ENCODE measurements at regions not wholly inside any gene's neighbourhood (a gene's known extent, or its start where the extent isn't known, plus 50 kb on each side); places are given as distances from the start of the nearest gene placed in this dataset.

DNA sequence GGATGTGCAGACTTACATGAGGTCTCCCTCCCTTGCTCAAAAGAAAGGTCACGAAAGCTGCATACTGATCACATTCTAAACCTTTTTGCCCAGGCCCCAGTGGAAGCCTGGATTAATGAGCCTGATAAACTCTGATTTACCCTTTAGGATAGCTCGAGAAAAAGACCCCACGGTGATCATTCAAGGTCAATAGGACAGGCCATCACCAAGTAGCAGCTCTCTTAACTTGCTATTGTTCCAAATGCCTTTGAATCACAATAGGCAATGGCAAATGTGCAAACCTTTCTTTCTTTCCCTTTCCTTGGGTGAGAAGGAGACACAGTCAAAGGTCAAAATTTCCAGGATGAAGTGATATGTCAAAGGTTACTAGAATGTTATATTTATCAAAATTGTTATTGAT is 327.3 kb downstream of the HDGFL1 start:
- Histone ChIP-seq H3K4me3 (replicated peaks in 1 of 3; ENCODE audit: insufficient read depth in 1 of 3, low read depth in 1 of 3, low read length in 3 of 3) (no peak overlapping the region), H3K4me2 (ENCODE audit: insufficient read depth, low read length) (no peak overlapping the region), H3K4me1 (ENCODE audit: control insufficient read depth, extremely low read depth, insufficient read depth, low read length) (peaks cover 15% of the 10 kb centered on the region), H3K9me3 (replicated peaks; ENCODE audit: control insufficient read depth, insufficient read depth, low read length) (no peaks in the 10 kb centered on the region), H3K27ac (ENCODE audit: insufficient read depth, low read depth, low read length) (no peak overlapping the region), H4K20me1 (replicated peaks; ENCODE audit: control insufficient read depth, extremely low read depth, insufficient read depth, low read length) (no peaks in the 10 kb centered on the region), H3K9me1 (replicated peaks; ENCODE audit: control insufficient read depth, extremely low read depth, insufficient read depth, low read length) (no peaks in the 10 kb centered on the region), H3K9ac (replicated peaks; ENCODE audit: extremely low read depth, insufficient read depth, low read length) (no peak overlapping the region), H3K79me2 (ENCODE audit: control insufficient read depth, insufficient read depth, low read length) (no peaks in the 10 kb centered on the region), H3K36me3 (ENCODE audit: control insufficient read depth in 2 of 2, extremely low read depth in 1 of 2, insufficient read depth in 2 of 2, low read length in 2 of 2) (no peaks in the 10 kb centered on the region), H3K27me3 (ENCODE audit: control insufficient read depth in 2 of 2, insufficient read depth in 2 of 2, low read length in 2 of 2) (no peaks in the 10 kb centered on the region), H2AFZ (ENCODE audit: low read depth, low read length) (peak overlapping the region; percentile 38)
- TF ChIP-seq EZH2 (IDR thresholded peaks at IDR 0.05; ENCODE audit: borderline replicate concordance, low read depth, low read length, severe bottlenecking) = no peak
- POLR2A ChIA-PET = no interaction called here
- intact Hi-C loops (cut with micrococcal nuclease) = no loop called here
- no TSS peak for BruUV-seq (replicated peaks)
- FAIRE-seq (no peak), DNase-seq (ENCODE audit: low read depth, low spot score) (no peak)
- CTCF ChIA-PET = interaction anchor here (2.2 kb wide), 1 partner anchor 10 kb away, joined by 7 read pairs; no protein-coding TSS in a partner anchor
- dilution Hi-C loops (cut with MboI; ENCODE audit: extremely low pct_ligation_motif_present, low sequenced_read_pairs) = no loop called here

DNA sequence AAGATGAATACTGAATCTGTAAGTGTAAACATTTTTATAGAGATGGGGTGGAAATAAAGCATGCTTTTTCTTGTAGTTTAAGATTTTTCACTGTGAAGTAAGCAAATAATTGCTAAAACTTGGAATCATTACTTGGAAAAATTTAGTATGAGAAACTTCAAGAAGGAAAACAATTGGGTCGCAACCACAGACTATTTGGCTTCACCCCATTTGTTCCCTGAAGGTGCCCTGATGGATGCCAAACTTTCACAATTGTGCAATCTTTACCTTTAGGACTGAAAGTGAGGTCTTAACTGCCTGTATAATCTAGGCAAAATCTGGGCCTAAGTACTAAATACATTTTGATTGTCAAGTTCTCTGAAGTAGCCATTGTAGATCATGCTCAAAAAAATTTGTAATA is 330.1 kb downstream of the HDGFL1 start:
- no peak for FAIRE-seq

More for the DNA sequence above, 330.1 kb downstream of the HDGFL1 start:
- no peak overlapping the region for H3K4me2 ChIP-seq (ENCODE audit: insufficient read depth, low read length)
- H3K27me3 ChIP-seq (ENCODE audit: control insufficient read depth in 2 of 2, insufficient read depth in 2 of 2, low read length in 2 of 2) = no peaks in the 10 kb centered on the region
- H3K27ac ChIP-seq (ENCODE audit: insufficient read depth, low read depth, low read length) = no peak overlapping the region
- H2AFZ ChIP-seq (ENCODE audit: low read depth, low read length) = no peak overlapping the region
- DNase-seq (ENCODE audit: low read depth, low spot score) = no peak
- no peak overlapping the region for H3K9ac ChIP-seq (replicated peaks; ENCODE audit: extremely low read depth, insufficient read depth, low read length)
- TF ChIP-seq GATA2 (IDR thresholded peaks at IDR 0.05; ENCODE audit: insufficient read depth, insufficient read length, low read depth, low read length) = no peak
- TF ChIP-seq, protein P1, sequence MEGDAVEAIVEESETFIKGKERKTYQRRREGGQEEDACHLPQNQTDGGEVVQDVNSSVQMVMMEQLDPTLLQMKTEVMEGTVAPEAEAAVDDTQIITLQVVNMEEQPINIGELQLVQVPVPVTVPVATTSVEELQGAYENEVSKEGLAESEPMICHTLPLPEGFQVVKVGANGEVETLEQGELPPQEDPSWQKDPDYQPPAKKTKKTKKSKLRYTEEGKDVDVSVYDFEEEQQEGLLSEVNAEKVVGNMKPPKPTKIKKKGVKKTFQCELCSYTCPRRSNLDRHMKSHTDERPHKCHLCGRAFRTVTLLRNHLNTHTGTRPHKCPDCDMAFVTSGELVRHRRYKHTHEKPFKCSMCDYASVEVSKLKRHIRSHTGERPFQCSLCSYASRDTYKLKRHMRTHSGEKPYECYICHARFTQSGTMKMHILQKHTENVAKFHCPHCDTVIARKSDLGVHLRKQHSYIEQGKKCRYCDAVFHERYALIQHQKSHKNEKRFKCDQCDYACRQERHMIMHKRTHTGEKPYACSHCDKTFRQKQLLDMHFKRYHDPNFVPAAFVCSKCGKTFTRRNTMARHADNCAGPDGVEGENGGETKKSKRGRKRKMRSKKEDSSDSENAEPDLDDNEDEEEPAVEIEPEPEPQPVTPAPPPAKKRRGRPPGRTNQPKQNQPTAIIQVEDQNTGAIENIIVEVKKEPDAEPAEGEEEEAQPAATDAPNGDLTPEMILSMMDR (IDR thresholded peaks at IDR 0.05; ENCODE audit: extremely low read depth in 1 of 2, insufficient read depth in 1 of 2, low read depth in 1 of 2, low read length in 2 of 2) = no peak
- TF ChIP-seq, protein P2, sequence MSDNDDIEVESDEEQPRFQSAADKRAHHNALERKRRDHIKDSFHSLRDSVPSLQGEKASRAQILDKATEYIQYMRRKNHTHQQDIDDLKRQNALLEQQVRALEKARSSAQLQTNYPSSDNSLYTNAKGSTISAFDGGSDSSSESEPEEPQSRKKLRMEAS (IDR thresholded peaks at IDR 0.05; ENCODE audit: insufficient read depth, insufficient read length) = no peak
- TF ChIP-seq POLR2A (IDR thresholded peaks at IDR 0.05; ENCODE audit: low read depth, low read length) = no peak
- no peak for TF ChIP-seq EZH2 (IDR thresholded peaks at IDR 0.05; ENCODE audit: borderline replicate concordance, low read depth, low read length, severe bottlenecking)
- no peak for TF ChIP-seq MYC (IDR thresholded peaks at IDR 0.05; ENCODE audit: low read depth, low read length)
- no peak for TF ChIP-seq JUN (IDR thresholded peaks at IDR 0.05; ENCODE audit: borderline replicate concordance, insufficient read depth, insufficient read length, low read depth)
- TF ChIP-seq POLR2AphosphoS5 (IDR thresholded peaks at IDR 0.05; ENCODE audit: insufficient read depth, low read depth, low read length) = no peak
- no peak for TF ChIP-seq FOS (IDR thresholded peaks at IDR 0.05; ENCODE audit: borderline replicate concordance, insufficient read depth, low read length)
- intact Hi-C loops (cut with micrococcal nuclease) = no loop called here
- ChIA-PET CTCF (no interaction called here), POLR2A (no interaction called here)
- no TSS peak for BruUV-seq (replicated peaks)
- H4K20me1 ChIP-seq (replicated peaks; ENCODE audit: control insufficient read depth, extremely low read depth, insufficient read depth, low read length) = no peaks in the 10 kb centered on the region
- no peaks in the 10 kb centered on the region for H3K79me2 ChIP-seq (ENCODE audit: control insufficient read depth, insufficient read depth, low read length)
- no peaks in the 10 kb centered on the region for H3K9me1 ChIP-seq (replicated peaks; ENCODE audit: control insufficient read depth, extremely low read depth, insufficient read depth, low read length)
- H3K36me3 ChIP-seq (ENCODE audit: control insufficient read depth in 2 of 2, extremely low read depth in 1 of 2, insufficient read depth in 2 of 2, low read length in 2 of 2) = no peaks in the 10 kb centered on the region
- dilution Hi-C loops (cut with MboI; ENCODE audit: extremely low pct_ligation_motif_present, low sequenced_read_pairs) = no loop called here
- peaks cover 4% of the 10 kb centered on the region for H3K4me1 ChIP-seq (ENCODE audit: control insufficient read depth, extremely low read depth, insufficient read depth, low read length)
- no peaks in the 10 kb centered on the region for H3K9me3 ChIP-seq (replicated peaks; ENCODE audit: control insufficient read depth, insufficient read depth, low read length)
- no peak overlapping the region for H3K4me3 ChIP-seq (replicated peaks in 1 of 3; ENCODE audit: insufficient read depth in 1 of 3, low read depth in 1 of 3, low read length in 3 of 3)
